PFSK-1 (cell line): ENCODE measurements at regions not wholly inside any gene's neighbourhood (a gene's known extent, or its start where the extent isn't known, plus 50 kb on each side); places are given as distances from the start of the nearest gene placed in this dataset.

Experiments
- FOXP2 ChIP-seq: optimal IDR thresholded peaks from 2 replicates; pipeline ENCODE3; 2011; ENCODE audit warnings: borderline replicate concordance, control low read depth, inconsistent platforms; ENCODE audit not compliant: insufficient read depth; ENCODE audit errors: extremely low read length, extremely low read depth
- POLR2AphosphoS5 ChIP-seq: IDR thresholded peaks from 2 replicates; pipeline ENCODE4 v1.6.1; 2012; ENCODE audit warnings: low read depth, mild to moderate bottlenecking, control low read depth, low read length, moderate library complexity
- SIN3A ChIP-seq: IDR thresholded peaks from 2 replicates; pipeline ENCODE4 v1.6.1; 2012; ENCODE audit warnings: mild to moderate bottlenecking, low read length, moderate library complexity, borderline replicate concordance; ENCODE audit not compliant: insufficient read depth
- TAF1 ChIP-seq: IDR thresholded peaks from 2 replicates; pipeline ENCODE4 v1.6.1; 2012; ENCODE audit warnings: low read length, control low read depth, borderline replicate concordance; ENCODE audit not compliant: insufficient read depth
- TF ChIP-seq, protein P1 (sequence below), 2 experiments: IDR thresholded peaks; 2 replicates each; pipeline versions ENCODE4 v1.6.1 to v1.8.0; 2011 to 2012; ENCODE audit warnings: low read depth in 2 of 2, low read length in 2 of 2, control low read depth in 1 of 2, inconsistent platforms in 1 of 2, mild to moderate bottlenecking in 1 of 2, moderate library complexity in 1 of 2; ENCODE audit not compliant: insufficient read depth in 1 of 2

DNA sequence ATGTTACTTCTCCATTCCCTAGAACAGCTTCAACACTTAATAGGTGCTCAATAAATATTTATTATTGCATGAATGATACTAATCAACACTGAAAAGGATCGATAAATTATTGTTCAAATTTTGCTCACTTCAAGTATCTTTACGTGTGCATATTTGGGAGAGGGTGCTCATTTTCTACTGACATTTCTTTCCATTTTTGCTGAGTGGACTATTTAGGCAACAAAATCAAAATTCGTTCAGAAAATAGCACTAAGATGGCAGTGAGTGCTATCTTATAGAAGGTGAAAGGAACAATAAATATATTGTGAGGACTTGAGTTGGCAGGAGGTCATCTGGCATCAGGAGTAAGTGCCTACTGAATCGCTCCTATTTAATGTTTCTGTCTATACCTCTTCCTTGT lies 501.9 kb upstream of the IRAK1BP1 start:
- TF ChIP-seq FOXP2 (no peak), POLR2AphosphoS5 (no peak), TAF1 (no peak)
- TF ChIP-seq, protein P1, sequence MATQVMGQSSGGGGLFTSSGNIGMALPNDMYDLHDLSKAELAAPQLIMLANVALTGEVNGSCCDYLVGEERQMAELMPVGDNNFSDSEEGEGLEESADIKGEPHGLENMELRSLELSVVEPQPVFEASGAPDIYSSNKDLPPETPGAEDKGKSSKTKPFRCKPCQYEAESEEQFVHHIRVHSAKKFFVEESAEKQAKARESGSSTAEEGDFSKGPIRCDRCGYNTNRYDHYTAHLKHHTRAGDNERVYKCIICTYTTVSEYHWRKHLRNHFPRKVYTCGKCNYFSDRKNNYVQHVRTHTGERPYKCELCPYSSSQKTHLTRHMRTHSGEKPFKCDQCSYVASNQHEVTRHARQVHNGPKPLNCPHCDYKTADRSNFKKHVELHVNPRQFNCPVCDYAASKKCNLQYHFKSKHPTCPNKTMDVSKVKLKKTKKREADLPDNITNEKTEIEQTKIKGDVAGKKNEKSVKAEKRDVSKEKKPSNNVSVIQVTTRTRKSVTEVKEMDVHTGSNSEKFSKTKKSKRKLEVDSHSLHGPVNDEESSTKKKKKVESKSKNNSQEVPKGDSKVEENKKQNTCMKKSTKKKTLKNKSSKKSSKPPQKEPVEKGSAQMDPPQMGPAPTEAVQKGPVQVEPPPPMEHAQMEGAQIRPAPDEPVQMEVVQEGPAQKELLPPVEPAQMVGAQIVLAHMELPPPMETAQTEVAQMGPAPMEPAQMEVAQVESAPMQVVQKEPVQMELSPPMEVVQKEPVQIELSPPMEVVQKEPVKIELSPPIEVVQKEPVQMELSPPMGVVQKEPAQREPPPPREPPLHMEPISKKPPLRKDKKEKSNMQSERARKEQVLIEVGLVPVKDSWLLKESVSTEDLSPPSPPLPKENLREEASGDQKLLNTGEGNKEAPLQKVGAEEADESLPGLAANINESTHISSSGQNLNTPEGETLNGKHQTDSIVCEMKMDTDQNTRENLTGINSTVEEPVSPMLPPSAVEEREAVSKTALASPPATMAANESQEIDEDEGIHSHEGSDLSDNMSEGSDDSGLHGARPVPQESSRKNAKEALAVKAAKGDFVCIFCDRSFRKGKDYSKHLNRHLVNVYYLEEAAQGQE (IDR thresholded peaks at IDR 0.05; ENCODE audit: insufficient read depth in 1 of 2, low read depth in 2 of 2, low read length in 2 of 2), result no peak

DNA sequence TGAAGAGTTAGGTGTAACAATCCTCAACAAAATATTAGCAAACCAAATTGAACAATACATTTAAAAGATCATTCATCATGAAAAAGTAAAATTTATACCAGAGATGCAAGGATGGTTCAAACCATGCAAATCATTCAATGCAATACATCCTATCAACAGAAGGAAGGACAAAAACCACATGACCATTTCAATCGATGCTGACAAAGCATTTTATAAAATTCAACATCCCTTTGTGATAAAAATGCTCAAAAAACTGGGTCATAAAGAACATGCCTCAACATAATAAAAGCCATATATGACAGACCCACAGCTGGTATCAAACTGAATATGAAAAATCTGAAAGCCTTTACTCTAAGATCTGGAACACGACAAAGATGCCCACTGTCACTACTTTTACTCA lies 490.3 kb upstream of the IRAK1BP1 start:
- TF ChIP-seq FOXP2 (no peak), SIN3A (no peak), POLR2AphosphoS5 (no peak), TAF1 (no peak)
- TF ChIP-seq, protein P1 (IDR thresholded peaks at IDR 0.05; ENCODE audit: insufficient read depth in 1 of 2, low read depth in 2 of 2, low read length in 2 of 2), result no peak

DNA sequence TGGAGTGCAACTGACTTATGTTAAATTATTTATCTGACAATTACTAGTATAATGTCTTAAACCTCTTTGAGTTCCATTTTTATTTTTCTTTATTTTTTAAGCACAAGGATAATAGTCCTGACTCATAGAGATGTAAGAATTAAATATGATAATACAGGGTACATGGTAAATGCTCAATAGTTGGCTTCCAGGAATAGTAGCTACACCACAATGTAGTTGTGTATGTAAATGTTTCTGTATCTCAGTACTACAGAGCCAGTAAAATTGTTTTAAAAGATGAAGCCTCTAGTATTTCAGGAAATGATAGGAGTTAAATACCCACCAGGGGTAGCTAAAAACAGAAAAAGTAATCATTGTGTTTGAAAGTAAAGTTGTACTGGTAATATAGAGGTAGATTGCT lies 487.4 kb upstream of the IRAK1BP1 start:
- no peak for TF ChIP-seq SIN3A
- no peak for TF ChIP-seq TAF1
- TF ChIP-seq FOXP2, result no peak
- no peak for TF ChIP-seq POLR2AphosphoS5
- TF ChIP-seq, protein P1 (IDR thresholded peaks at IDR 0.05; ENCODE audit: insufficient read depth in 1 of 2, low read depth in 2 of 2, low read length in 2 of 2), result no peak

DNA sequence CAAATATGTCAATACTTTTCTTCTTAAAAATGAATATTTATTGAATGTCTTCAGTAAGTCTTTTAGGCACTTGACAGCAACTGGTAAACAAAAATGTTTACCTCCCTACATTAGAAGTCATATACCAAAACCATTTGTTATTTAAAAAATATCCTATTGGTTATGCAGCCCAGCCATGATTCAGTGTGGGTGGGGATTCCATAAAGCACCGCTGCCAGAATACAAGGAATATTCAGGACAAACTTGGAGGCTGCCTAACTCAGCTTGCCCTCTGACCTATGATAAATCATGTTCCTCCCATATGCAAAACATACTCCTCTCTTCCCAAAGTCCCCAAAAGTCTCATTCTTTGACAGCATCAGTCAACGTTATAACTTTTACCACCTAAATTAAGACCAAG lies 486.8 kb upstream of the IRAK1BP1 start:
- no peak for TF ChIP-seq TAF1
- TF ChIP-seq POLR2AphosphoS5, result no peak
- TF ChIP-seq, protein P1 (IDR thresholded peaks at IDR 0.05; ENCODE audit: insufficient read depth in 1 of 2, low read depth in 2 of 2, low read length in 2 of 2), result no peak
- no peak for TF ChIP-seq SIN3A
- TF ChIP-seq FOXP2, result no peak

DNA sequence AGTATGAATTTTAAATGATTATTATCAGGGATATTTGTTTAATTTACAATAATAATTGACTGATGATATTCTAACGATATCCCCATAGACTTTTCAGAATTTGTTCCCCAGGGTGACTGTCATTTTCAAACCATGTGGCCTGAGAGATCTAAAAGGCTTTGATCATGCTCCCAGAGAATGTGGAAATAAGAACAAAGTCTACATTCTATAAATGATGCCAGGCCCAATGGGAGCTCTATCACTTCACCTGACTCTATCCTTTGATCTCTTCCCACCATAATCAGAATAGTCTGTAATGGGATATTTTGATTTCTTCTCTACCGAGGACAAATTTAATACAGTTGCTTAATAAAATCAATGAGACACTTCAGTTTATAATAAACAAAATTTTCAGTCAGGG lies 483.4 kb upstream of the IRAK1BP1 start:
- TF ChIP-seq, protein P1 (IDR thresholded peaks at IDR 0.05; ENCODE audit: insufficient read depth in 1 of 2, low read depth in 2 of 2, low read length in 2 of 2), result no peak
- TF ChIP-seq TAF1 (no peak), SIN3A (no peak), POLR2AphosphoS5 (no peak), FOXP2 (no peak)
